Smooth muscle cell (in vitro differentiated cells): ENCODE measurements at regions not wholly inside any gene's neighbourhood (a gene's known extent, or its start where the extent isn't known, plus 50 kb on each side); places are given as distances from the start of the nearest gene placed in this dataset.

Source experiments
- DNase-seq: peaks from one replicate; lab custom pipeline; 2025; ENCODE audit not compliant: unreplicated experiment; lab: John Stamatoyannopoulos, UW
- H2AFZ ChIP-seq: fragments of 200-600 bp; sonication (generic); 2 replicates; pipeline ENCODE4 v1.6.0; 2016; ENCODE audit warnings: antibody characterized with exemption, low read depth, mild to moderate bottlenecking
- H3F3A ChIP-seq: fragments of 200-600 bp; sonication (generic); 2 replicates; pipeline ENCODE4 v1.6.0; 2017; ENCODE audit warnings: antibody characterized with exemption, low read depth
- H3K27ac ChIP-seq: fragments of 200-600 bp; sonication (generic); 2 replicates; pipeline ENCODE4 v1.5.1; 2016; ENCODE audit warnings: low read depth, mild to moderate bottlenecking
- H3K27me3 ChIP-seq: fragments of 200-600 bp; sonication (generic); 2 replicates; pipeline ENCODE4 v1.6.1; 2016; ENCODE audit warnings: low read depth, mild to moderate bottlenecking
- H3K36me3 ChIP-seq: fragments of 200-600 bp; sonication (generic); 2 replicates; pipeline ENCODE4 v1.5.1; 2016; ENCODE audit warnings: low read depth
- H3K4me1 ChIP-seq: fragments of 200-600 bp; sonication (generic); 2 replicates; pipeline ENCODE4 v1.5.1; 2016; ENCODE audit warnings: low read depth
- H3K4me2 ChIP-seq: fragments of 200-600 bp; sonication (generic); 2 replicates; pipeline ENCODE4 v1.6.0; 2016; ENCODE audit warnings: mild to moderate bottlenecking
- H3K4me3 ChIP-seq: fragments of 200-600 bp; sonication (generic); 2 replicates; pipeline ENCODE4 v1.5.1; 2016; ENCODE audit warnings: mild to moderate bottlenecking
- H3K79me2 ChIP-seq: fragments of 200-600 bp; sonication (generic); 2 replicates; pipeline ENCODE4 v1.6.0; 2016; ENCODE audit warnings: low read depth, mild to moderate bottlenecking
- H3K9ac ChIP-seq: fragments of 200-600 bp; sonication (generic); 2 replicates; pipeline ENCODE4 v1.6.0; 2016; ENCODE audit warnings: low read depth
- H3K9me3 ChIP-seq: fragments of 200-600 bp; sonication (generic); replicated peaks from 2 replicates; pipeline ENCODE4 v1.5.1; 2016; ENCODE audit warnings: low read depth
- H4K20me1 ChIP-seq: fragments of 200-600 bp; sonication (generic); 2 replicates; pipeline ENCODE4 v1.6.0; 2016; ENCODE audit warnings: low read depth
- WGBS: methylation state at CpG from one replicate; pipeline ENCODE4 v1.1.7; 2016; ENCODE audit warnings: low lambda C conversion rate; 5-methylcytosine and 5-hydroxymethylcytosine counted together
- TF ChIP-seq, protein P1 (sequence below): fragments of 200-600 bp; sonication (generic); IDR thresholded peaks from 2 replicates; pipeline ENCODE4 v1.5.1; 2017; ENCODE audit warnings: borderline replicate concordance, mild to moderate bottlenecking, antibody characterized with exemption; ENCODE audit not compliant: insufficient read depth, poor library complexity, severe bottlenecking

DNA sequence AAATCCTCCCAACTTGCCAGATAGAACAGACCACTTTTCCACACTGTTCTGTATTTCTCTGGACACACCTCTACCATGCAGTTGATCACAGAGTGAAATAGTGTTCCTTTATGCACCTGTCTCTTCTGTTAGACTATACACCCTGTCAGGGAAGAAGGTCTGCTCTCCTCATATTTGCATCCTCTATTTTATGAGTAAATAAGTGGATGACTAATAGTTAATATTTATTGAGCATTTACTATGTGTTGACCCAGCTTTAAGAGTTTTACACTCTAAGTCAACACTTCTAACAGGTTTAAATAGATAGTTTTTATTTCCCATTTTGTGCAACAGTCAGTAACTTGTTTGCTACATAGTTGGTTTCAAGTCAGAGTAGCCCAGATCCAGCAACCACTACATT, 452.8 kb upstream of the MPDZ start:
- H4K20me1 ChIP-seq, result no peaks in the 10 kb centered on the region
- no peaks in the 10 kb centered on the region for H3K36me3 ChIP-seq
- no peak overlapping the region for H3K4me3 ChIP-seq
- peaks cover 11% of the 10 kb centered on the region for H3K27me3 ChIP-seq
- no peak overlapping the region for H2AFZ ChIP-seq
- no peaks in the 10 kb centered on the region for H3F3A ChIP-seq
- no peak overlapping the region for H3K9ac ChIP-seq
- no peaks in the 10 kb centered on the region for H3K9me3 ChIP-seq
- TF ChIP-seq, protein P1, sequence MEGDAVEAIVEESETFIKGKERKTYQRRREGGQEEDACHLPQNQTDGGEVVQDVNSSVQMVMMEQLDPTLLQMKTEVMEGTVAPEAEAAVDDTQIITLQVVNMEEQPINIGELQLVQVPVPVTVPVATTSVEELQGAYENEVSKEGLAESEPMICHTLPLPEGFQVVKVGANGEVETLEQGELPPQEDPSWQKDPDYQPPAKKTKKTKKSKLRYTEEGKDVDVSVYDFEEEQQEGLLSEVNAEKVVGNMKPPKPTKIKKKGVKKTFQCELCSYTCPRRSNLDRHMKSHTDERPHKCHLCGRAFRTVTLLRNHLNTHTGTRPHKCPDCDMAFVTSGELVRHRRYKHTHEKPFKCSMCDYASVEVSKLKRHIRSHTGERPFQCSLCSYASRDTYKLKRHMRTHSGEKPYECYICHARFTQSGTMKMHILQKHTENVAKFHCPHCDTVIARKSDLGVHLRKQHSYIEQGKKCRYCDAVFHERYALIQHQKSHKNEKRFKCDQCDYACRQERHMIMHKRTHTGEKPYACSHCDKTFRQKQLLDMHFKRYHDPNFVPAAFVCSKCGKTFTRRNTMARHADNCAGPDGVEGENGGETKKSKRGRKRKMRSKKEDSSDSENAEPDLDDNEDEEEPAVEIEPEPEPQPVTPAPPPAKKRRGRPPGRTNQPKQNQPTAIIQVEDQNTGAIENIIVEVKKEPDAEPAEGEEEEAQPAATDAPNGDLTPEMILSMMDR, result no peak
- no peak overlapping the region for H3K4me2 ChIP-seq
- DNase-seq, result no peak
- H3K4me1 ChIP-seq, result no peaks in the 10 kb centered on the region
- H3K27ac ChIP-seq, result no peak overlapping the region
- no peaks in the 10 kb centered on the region for H3K79me2 ChIP-seq

- WGBS, result 50% methylated on average over 2 of the region's 2 CpGs
- no peaks in the 10 kb centered on the region for H3K79me2 ChIP-seq
- no peak overlapping the region for H3K9ac ChIP-seq
- H3K27ac ChIP-seq, result no peak overlapping the region
- no peak overlapping the region for H2AFZ ChIP-seq
- H3K36me3 ChIP-seq, result no peaks in the 10 kb centered on the region
- no peak overlapping the region for H3K4me3 ChIP-seq
- peaks cover 11% of the 10 kb centered on the region for H3K27me3 ChIP-seq
- H3K9me3 ChIP-seq, result no peaks in the 10 kb centered on the region
- no peaks in the 10 kb centered on the region for H3K4me1 ChIP-seq
- H3K4me2 ChIP-seq, result no peak overlapping the region
- H3F3A ChIP-seq, result no peaks in the 10 kb centered on the region
- no peaks in the 10 kb centered on the region for H4K20me1 ChIP-seq
- DNase-seq, result no peak
- TF ChIP-seq, protein P1, result no peak
Measured at GRCh38 chr9:13731637-13732036, 452.1 kb upstream of the MPDZ start.

DNA sequence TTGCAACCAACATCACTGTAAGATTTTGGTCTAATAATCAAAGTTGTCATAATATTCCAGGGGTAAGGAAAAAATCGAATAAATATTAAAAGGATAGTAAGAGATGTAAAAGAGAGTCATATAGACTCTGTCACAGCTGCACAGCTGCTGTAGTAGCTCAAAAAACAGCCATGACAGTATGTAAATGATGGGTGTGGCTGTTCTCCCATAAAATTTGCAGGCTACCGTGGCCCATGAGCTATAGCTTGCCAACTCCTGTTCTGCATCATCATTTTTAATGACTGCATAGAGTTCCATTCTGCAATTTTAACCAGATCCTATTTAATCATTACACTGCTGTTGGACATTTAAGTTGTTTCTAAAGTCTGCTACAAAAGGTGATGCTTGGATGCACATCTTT, 450.5 kb upstream of the MPDZ start:
- no peak for DNase-seq
- H3K9ac ChIP-seq, result no peak overlapping the region
- TF ChIP-seq, protein P1, result no peak
- no peaks in the 10 kb centered on the region for H3K79me2 ChIP-seq
- WGBS, result 74% methylated on average over 2 of the region's 2 CpGs
- H3K4me1 ChIP-seq, result no peaks in the 10 kb centered on the region
- H3K9me3 ChIP-seq, result no peaks in the 10 kb centered on the region
- no peak overlapping the region for H3K4me2 ChIP-seq
- H2AFZ ChIP-seq, result no peak overlapping the region
- no peaks in the 10 kb centered on the region for H3K36me3 ChIP-seq
- no peak overlapping the region for H3K4me3 ChIP-seq
- H4K20me1 ChIP-seq, result no peaks in the 10 kb centered on the region
- H3F3A ChIP-seq, result no peaks in the 10 kb centered on the region
- peaks cover 13% of the 10 kb centered on the region for H3K27me3 ChIP-seq
- H3K27ac ChIP-seq, result no peak overlapping the region

DNA sequence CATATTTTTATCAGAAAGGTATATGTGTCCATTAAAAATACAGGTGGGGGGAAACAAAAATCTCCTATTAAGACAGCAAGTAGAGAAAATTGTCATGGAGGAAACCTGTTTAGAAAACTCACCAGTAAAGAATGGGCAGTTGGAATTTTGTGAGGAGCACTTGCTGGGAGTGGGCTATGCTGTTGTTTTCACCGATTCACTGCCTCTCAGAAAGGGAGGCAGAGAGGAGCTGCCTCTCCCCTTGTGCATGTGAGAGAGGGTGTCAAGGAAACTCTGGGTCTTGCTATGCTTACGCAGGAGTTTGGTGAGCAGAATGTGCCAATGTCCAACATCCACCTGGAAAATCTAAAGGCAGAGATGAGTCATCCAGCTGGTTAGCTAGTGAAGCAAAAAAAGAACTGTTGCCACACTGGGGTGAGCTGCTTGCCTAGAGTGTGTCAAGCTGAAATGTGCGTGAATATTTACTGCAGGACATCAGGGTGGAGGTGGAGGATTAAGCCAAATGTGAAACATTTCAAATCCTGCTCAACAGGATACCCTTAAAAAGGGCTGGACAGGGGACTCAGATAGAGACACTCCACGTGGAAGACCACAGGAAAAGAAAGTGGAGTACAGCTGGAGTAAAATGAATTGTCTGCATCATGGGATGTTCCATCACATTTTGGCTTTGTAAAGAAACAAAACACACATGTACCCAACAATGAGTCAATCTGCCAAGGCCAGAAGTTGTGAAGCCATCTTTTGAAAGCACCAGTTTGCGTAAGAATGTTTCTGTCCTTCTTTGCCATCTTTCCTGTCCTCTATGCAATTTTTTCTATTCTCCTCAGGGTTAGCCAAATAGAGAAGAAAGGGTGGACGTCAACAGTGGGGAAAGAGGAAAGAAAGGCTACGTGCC, 449.7 kb upstream of the MPDZ start:
- Histone ChIP-seq H3K4me3 (no peak overlapping the region), H3F3A (no peaks in the 10 kb centered on the region)
- no peak for DNase-seq

More for the DNA sequence above, 449.7 kb upstream of the MPDZ start:
- H3K9ac ChIP-seq, result no peak overlapping the region
- H3K27ac ChIP-seq, result no peak overlapping the region
- no peaks in the 10 kb centered on the region for H3K4me1 ChIP-seq
- H3K9me3 ChIP-seq, result no peaks in the 10 kb centered on the region
- no peaks in the 10 kb centered on the region for H3K36me3 ChIP-seq
- H3K27me3 ChIP-seq, result peaks cover 13% of the 10 kb centered on the region
- no peaks in the 10 kb centered on the region for H4K20me1 ChIP-seq
- H2AFZ ChIP-seq, result no peak overlapping the region
- no peak overlapping the region for H3K4me2 ChIP-seq
- H3K79me2 ChIP-seq, result no peaks in the 10 kb centered on the region
- TF ChIP-seq, protein P1, result no peak
- WGBS, result 82% methylated on average over 7 of the region's 7 CpGs
